Upper lobe of right lung (tissue), 1 donor: ENCODE measurements at regions not wholly inside any gene's neighbourhood (a gene's known extent, or its start where the extent isn't known, plus 50 kb on each side); places are given as distances from the start of the nearest gene placed in this dataset.
A peak's percentile ranks its signal among the peaks of the same experiment; 100 is the strongest.

Source experiments
- ATAC-seq: fragments of 200-7000 bp; cut with Tn5 transposase; one replicate; pipeline ENCODE4 v1.9.1; 2020; ENCODE audit warnings: mild to moderate bottlenecking, moderate library complexity
- DNase-seq: peaks from one replicate; pipeline ENCODE4 v3.0.0-alpha.2; 2020
- H3K27ac ChIP-seq: fragments of 200-600 bp; one replicate; pipeline ENCODE4 v1.8.0; 2022
- H3K27me3 ChIP-seq: fragments of 200-600 bp; one replicate; pipeline ENCODE4 v1.8.0; 2022; ENCODE audit warnings: mild to moderate bottlenecking
- H3K36me3 ChIP-seq: fragments of 200-600 bp; one replicate; pipeline ENCODE4 v1.8.0; 2022
- H3K4me1 ChIP-seq: fragments of 200-600 bp; one replicate; pipeline ENCODE4 v1.8.0; 2022
- H3K4me3 ChIP-seq: fragments of 200-600 bp; one replicate; pipeline ENCODE4 v1.8.0; 2022; ENCODE audit warnings: mild to moderate bottlenecking
- H3K9me3 ChIP-seq: fragments of 200-600 bp; one replicate; pipeline ENCODE4 v1.8.0; 2022
- intact Hi-C: fragments of 100-400 bp; cut with DNase I; formaldehyde crosslinking; loops from one replicate; pipeline ENCODE4 v1.11.0; 2022
- TF ChIP-seq, protein P1 (sequence below): fragments of 200-600 bp; IDR thresholded peaks from one replicate; pipeline ENCODE4 v1.8.0; 2022; ENCODE audit warnings: antibody characterized with exemption
- donor health status: DM: no; HTN: yes; CAD: no; lungs with severe emphysema.

DNA sequence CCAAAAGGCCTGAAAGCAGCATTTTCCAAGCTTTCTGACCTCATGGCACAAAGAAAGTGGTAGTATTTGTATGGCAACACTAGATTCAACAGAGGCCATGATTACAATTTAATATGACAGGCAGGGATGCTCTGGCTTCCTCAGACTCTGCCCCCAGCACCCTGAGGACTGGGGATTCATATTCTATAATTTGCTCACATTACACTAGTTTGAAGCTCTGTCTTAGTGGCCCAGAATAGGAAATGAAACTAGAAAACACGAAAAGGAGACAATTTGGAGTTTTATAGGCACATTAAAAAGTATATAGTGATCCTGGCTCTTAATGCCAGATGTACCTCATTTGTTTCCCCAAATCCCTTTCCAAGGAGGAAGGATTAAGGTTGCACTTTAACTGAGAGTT lies 173.0 kb upstream of the STK17B start:
- DNase-seq: no peak
- Histone ChIP-seq H3K9me3 (no peaks in the 10 kb centered on the region), H3K27ac (no peak overlapping the region), H3K4me1 (no peaks in the 10 kb centered on the region), H3K27me3 (no peaks in the 10 kb centered on the region), H3K36me3 (no peaks in the 10 kb centered on the region), H3K4me3 (no peak overlapping the region)
- TF ChIP-seq, protein P1, sequence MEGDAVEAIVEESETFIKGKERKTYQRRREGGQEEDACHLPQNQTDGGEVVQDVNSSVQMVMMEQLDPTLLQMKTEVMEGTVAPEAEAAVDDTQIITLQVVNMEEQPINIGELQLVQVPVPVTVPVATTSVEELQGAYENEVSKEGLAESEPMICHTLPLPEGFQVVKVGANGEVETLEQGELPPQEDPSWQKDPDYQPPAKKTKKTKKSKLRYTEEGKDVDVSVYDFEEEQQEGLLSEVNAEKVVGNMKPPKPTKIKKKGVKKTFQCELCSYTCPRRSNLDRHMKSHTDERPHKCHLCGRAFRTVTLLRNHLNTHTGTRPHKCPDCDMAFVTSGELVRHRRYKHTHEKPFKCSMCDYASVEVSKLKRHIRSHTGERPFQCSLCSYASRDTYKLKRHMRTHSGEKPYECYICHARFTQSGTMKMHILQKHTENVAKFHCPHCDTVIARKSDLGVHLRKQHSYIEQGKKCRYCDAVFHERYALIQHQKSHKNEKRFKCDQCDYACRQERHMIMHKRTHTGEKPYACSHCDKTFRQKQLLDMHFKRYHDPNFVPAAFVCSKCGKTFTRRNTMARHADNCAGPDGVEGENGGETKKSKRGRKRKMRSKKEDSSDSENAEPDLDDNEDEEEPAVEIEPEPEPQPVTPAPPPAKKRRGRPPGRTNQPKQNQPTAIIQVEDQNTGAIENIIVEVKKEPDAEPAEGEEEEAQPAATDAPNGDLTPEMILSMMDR: no peak
- no peak for ATAC-seq
- intact Hi-C loops: no loop called here

DNA sequence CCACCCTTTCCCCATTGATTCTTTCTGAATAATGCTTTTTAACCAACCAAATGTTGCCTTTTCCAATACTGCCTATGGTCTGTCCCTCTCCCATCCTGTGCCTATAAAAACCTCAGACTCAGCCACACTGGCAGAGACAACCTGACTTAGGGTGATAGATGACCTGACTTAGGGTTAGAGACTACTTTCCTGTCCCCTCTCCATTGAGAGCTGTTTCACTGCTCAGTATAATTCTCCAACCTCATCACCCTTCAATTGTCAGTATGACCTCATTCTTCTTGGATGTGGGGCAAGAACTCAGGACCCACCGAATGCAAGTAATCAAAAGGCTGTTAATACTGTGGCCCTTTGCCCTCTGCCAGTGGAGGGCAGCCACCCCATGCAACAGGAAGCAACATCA lies 182.3 kb upstream of the STK17B start:
- no peak for ATAC-seq
- intact Hi-C loops: no loop called here

DNA sequence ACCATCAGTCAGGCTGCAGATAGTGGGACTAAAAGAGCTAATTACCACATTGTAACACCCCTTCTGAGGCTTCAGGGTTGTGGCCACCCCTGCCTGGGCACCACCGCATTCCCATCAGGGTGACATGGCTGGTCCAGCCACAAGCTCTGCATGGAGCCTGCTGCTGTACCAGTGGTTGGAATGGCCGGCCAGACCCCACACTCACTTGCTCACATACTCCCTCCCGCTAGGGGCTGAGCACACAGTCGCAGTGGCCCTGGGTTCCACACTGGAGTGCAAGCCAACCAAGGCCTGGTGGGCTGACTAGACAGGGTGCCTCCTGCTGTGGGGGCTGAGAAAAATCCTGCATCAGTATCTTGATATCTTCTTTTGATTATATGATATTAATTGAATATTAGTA lies 182.8 kb upstream of the STK17B start:
- ATAC-seq (no peak), DNase-seq (no peak)

More for the DNA sequence above, 182.3 kb upstream of the STK17B start:
- DNase-seq: no peak
- Histone ChIP-seq H3K4me3 (no peak overlapping the region), H3K27me3 (no peaks in the 10 kb centered on the region), H3K27ac (no peak overlapping the region), H3K4me1 (no peaks in the 10 kb centered on the region), H3K36me3 (no peaks in the 10 kb centered on the region), H3K9me3 (no peaks in the 10 kb centered on the region)
- TF ChIP-seq, protein P1: no peak

DNA sequence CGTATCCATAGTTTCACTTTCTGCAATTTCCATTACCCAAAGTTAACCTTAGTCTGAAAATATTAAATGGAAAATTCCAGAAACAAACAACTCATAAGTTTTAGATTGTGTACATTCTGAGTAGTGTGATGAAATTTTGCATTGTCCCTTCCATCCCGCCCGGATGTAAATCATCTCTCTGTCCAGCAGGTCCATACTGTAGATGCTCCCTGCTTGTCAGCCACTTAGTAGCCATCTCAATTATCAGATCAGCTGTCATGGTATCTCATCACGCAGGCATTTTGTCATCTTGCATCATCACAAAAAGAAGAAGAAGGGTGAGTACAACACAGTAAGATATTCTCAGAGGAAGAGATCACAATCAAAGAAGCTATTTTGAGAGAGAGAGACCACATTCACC lies 185.0 kb upstream of the STK17B start:
- H3K27ac ChIP-seq: no peak overlapping the region
- TF ChIP-seq, protein P1: no peak
- ATAC-seq (no peak), DNase-seq (no peak)
- H3K4me3 ChIP-seq: no peak overlapping the region
- H3K4me1 ChIP-seq: no peaks in the 10 kb centered on the region
- H3K36me3 ChIP-seq: no peaks in the 10 kb centered on the region
- no peaks in the 10 kb centered on the region for H3K27me3 ChIP-seq
- intact Hi-C loops: no loop called here
- H3K9me3 ChIP-seq: no peaks in the 10 kb centered on the region

More for the DNA sequence above, 182.8 kb upstream of the STK17B start:
- intact Hi-C loops: no loop called here
- Histone ChIP-seq H3K27ac (no peak overlapping the region), H3K27me3 (no peaks in the 10 kb centered on the region), H3K4me1 (no peaks in the 10 kb centered on the region), H3K4me3 (no peak overlapping the region), H3K36me3 (no peaks in the 10 kb centered on the region), H3K9me3 (no peaks in the 10 kb centered on the region)
- TF ChIP-seq, protein P1: no peak

DNA sequence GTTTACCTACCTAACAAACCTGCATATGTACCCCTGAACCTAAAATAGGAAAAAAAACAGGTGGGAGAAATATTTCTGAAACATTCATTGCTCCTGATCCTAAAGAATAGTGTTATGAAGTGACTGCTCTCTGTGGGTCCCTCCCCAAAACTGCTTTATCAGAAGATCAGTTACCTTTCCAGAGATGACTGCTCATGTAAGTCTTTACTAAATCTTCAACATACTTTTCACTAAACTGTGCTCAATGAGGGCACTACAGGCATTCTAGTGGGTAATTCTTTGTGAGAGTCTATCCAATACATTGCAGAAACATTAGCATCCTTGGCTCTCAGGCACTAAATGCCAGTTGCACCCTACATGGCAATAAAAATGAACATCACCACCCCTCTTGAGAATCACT lies 189.3 kb upstream of the STK17B start:
- intact Hi-C loops: no loop called here
- H3K27ac ChIP-seq: peak overlapping the region; percentile 33
- H3K27me3 ChIP-seq: no peaks in the 10 kb centered on the region
- no peak for DNase-seq
- peak overlapping the region; percentile 39 for H3K4me3 ChIP-seq
- no peaks in the 10 kb centered on the region for H3K36me3 ChIP-seq
- TF ChIP-seq, protein P1: no peak
- ATAC-seq: no peak
- no peaks in the 10 kb centered on the region for H3K9me3 ChIP-seq
- peaks cover 3% of the 10 kb centered on the region for H3K4me1 ChIP-seq
